Upper lobe of right lung (tissue), 1 donor: ENCODE measurements at regions not wholly inside any gene's neighbourhood (a gene's known extent, or its start where the extent isn't known, plus 50 kb on each side); places are given as distances from the start of the nearest gene placed in this dataset.

Experiments
- ATAC-seq: fragments of 200-7000 bp; cut with Tn5 transposase; one replicate; pipeline ENCODE4 v1.9.1; 2020; ENCODE audit warnings: mild to moderate bottlenecking, moderate library complexity
- DNase-seq: peaks from one replicate; pipeline ENCODE4 v3.0.0-alpha.2; 2020
- H3K27ac ChIP-seq: fragments of 200-600 bp; one replicate; pipeline ENCODE4 v1.8.0; 2022
- H3K27me3 ChIP-seq: fragments of 200-600 bp; one replicate; pipeline ENCODE4 v1.8.0; 2022; ENCODE audit warnings: mild to moderate bottlenecking
- H3K36me3 ChIP-seq: fragments of 200-600 bp; one replicate; pipeline ENCODE4 v1.8.0; 2022
- H3K4me1 ChIP-seq: fragments of 200-600 bp; one replicate; pipeline ENCODE4 v1.8.0; 2022
- H3K4me3 ChIP-seq: fragments of 200-600 bp; one replicate; pipeline ENCODE4 v1.8.0; 2022; ENCODE audit warnings: mild to moderate bottlenecking
- H3K9me3 ChIP-seq: fragments of 200-600 bp; one replicate; pipeline ENCODE4 v1.8.0; 2022
- intact Hi-C: fragments of 100-400 bp; cut with DNase I; formaldehyde crosslinking; loops from one replicate; pipeline ENCODE4 v1.11.0; 2022
- TF ChIP-seq, protein P1 (sequence below): fragments of 200-600 bp; IDR thresholded peaks from one replicate; pipeline ENCODE4 v1.8.0; 2022; ENCODE audit warnings: antibody characterized with exemption
- donor health status: DM: no; HTN: yes; CAD: no; lungs with severe emphysema.

DNA sequence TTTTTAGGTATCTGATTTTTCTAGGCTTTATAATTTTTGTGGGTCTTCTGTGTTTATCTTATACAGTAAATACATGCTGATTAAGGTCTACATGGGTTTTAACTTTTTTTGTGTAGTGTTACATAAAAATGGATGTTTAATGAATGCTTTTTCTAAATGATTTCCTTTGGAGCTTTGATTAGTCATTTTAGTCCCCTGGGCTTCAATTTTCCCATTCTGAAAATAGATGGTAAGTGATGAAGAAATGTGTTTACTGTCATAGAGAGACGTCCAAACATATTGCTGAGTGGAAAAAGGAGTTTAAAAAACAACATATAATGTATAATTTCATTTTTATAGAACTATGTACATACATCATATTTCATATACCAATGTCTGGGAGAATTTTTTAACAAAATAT lies 140.9 kb upstream of the HMCN1 start:
- TF ChIP-seq, protein P1, sequence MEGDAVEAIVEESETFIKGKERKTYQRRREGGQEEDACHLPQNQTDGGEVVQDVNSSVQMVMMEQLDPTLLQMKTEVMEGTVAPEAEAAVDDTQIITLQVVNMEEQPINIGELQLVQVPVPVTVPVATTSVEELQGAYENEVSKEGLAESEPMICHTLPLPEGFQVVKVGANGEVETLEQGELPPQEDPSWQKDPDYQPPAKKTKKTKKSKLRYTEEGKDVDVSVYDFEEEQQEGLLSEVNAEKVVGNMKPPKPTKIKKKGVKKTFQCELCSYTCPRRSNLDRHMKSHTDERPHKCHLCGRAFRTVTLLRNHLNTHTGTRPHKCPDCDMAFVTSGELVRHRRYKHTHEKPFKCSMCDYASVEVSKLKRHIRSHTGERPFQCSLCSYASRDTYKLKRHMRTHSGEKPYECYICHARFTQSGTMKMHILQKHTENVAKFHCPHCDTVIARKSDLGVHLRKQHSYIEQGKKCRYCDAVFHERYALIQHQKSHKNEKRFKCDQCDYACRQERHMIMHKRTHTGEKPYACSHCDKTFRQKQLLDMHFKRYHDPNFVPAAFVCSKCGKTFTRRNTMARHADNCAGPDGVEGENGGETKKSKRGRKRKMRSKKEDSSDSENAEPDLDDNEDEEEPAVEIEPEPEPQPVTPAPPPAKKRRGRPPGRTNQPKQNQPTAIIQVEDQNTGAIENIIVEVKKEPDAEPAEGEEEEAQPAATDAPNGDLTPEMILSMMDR: no peak
- Histone ChIP-seq H3K4me1 (no peaks in the 10 kb centered on the region), H3K27ac (no peak overlapping the region), H3K9me3 (no peaks in the 10 kb centered on the region), H3K27me3 (no peaks in the 10 kb centered on the region), H3K4me3 (no peak overlapping the region), H3K36me3 (no peaks in the 10 kb centered on the region)
- ATAC-seq: no peak
- intact Hi-C loops: no loop called here
- DNase-seq: no peak

DNA sequence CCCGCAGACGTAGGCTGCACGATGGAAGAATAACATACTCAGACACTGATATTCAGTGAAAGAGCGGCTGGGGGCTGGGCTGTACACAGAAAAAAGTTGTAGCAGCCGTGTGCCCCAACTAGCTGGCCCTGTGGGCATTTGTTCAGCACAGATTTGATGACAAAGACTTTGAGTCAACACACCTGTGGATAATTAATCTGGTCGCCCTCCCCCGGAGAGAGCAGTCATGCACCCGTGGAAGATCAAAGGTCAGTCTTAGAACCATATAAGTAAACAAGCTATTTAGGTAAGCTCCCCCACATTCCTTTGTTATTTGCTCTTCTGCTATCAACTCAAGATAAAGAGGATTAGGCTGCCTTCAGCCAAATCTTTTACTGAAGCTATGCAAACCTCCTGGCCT lies 148.4 kb upstream of the HMCN1 start:
- ATAC-seq (no peak), DNase-seq (no peak)
- H3K4me1 ChIP-seq: no peaks in the 10 kb centered on the region
- H3K9me3 ChIP-seq: no peaks in the 10 kb centered on the region
- intact Hi-C loops: no loop called here
- H3K4me3 ChIP-seq: no peak overlapping the region
- TF ChIP-seq, protein P1: no peak
- H3K27ac ChIP-seq: no peak overlapping the region
- H3K36me3 ChIP-seq: no peaks in the 10 kb centered on the region
- no peaks in the 10 kb centered on the region for H3K27me3 ChIP-seq

DNA sequence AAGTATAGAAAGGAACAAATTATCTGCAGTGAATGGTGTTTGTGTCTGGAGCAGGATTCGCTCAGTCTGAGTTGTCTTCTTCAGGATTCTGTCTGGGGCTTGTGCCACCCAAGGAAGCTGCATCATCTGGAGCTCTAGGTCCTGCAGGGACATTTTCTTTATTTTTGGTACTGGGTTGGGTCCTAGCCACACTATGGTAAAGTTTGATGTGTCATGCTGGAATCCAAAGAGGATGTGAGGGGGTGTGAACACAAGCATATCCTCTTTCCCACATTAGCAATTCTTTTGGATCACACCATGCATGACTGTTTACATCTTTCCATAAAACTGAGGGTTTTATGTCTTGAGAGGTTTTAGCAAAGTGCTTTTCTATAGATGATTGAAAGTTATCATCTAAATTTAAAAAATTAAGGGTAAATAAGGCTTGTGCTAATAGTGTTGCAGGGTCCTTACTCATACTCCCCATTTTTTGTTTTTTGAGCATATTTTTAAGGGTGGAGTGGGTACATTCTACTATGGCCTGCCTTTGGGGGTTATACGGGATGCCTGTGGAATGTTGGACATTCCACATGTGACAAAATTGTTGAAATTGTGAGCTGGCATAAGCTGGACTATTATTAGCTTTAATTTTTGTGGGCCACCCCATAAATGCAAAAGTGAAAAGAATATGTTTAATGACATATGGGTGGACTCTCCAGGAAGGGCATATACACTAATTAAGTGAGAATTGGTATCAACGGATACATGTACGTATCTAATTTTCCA lies 152.0 kb upstream of the HMCN1 start:
- no peak overlapping the region for H3K27ac ChIP-seq
- DNase-seq (no peak), ATAC-seq (no peak)
- H3K4me3 ChIP-seq: no peak overlapping the region
- no peaks in the 10 kb centered on the region for H3K36me3 ChIP-seq
- H3K27me3 ChIP-seq: no peaks in the 10 kb centered on the region
- intact Hi-C loops: no loop called here
- H3K9me3 ChIP-seq: peaks cover 16% of the 10 kb centered on the region
- TF ChIP-seq, protein P1: no peak
- no peaks in the 10 kb centered on the region for H3K4me1 ChIP-seq

DNA sequence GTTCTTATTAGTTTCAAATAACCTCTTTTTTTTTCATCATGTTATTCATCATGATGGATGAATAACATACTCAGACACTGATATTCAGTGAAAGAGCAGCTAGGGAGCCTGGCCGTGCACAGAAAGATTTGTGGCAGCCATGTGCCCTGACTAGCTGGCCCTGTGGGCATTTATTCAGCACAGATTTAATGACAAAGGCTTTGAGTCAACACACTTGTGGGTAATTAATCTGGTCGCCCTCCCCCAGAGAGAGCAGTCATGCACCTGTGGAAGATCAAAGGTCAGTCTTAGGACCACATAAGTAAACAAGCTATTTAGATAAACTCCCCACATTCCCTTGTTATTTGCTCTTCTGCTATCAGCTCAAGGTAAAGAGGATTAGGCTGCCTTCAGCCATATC lies 153.2 kb upstream of the HMCN1 start:
- Histone ChIP-seq H3K27me3 (no peaks in the 10 kb centered on the region), H3K36me3 (no peaks in the 10 kb centered on the region), H3K4me3 (no peak overlapping the region), H3K4me1 (no peaks in the 10 kb centered on the region), H3K9me3 (peaks cover 16% of the 10 kb centered on the region), H3K27ac (no peak overlapping the region)
- no peak for ATAC-seq
- TF ChIP-seq, protein P1: no peak
- no peak for DNase-seq
- intact Hi-C loops: no loop called here

DNA sequence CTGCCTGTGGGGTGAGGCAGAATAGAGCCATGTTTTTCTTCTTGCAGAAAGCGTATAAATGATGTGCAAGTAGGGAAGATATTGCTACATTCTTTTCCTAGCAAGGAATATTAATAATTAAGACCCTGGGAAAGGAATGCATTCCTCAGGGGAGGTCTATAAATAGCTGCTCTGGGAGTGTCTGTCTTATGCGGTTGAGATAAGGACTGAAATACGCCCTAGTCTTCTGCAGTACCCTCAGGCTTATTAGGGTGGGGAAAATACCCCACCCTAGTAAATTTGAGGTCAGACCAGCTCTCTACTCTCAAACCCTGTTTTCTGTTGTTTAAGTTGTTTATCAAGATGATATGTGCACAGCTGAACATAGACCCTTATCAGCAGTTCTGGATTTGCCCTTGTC lies 155.9 kb upstream of the HMCN1 start:
- TF ChIP-seq, protein P1: no peak
- Histone ChIP-seq H3K36me3 (no peaks in the 10 kb centered on the region), H3K27ac (no peak overlapping the region), H3K4me3 (no peak overlapping the region), H3K9me3 (peaks cover 16% of the 10 kb centered on the region), H3K27me3 (no peaks in the 10 kb centered on the region), H3K4me1 (no peaks in the 10 kb centered on the region)
- no peak for ATAC-seq
- DNase-seq: no peak
- intact Hi-C loops: no loop called here
